ENCODE measurements at regions not wholly inside any gene's neighbourhood (a gene's known extent, or its start where the extent isn't known, plus 50 kb on each side); places are given as distances from the start of the nearest gene placed in this dataset.

GRCh38 chr17:22467720-22468119, 775.4 kb downstream of the KCNJ18 start:
- no peak for TF ChIP-seq RAD21 (IDR thresholded peaks at IDR 0.05; ENCODE audit: low read depth)
- TF ChIP-seq EGR1 (IDR thresholded peaks at IDR 0.05), result no peak
- no peak for TF ChIP-seq FOXM1 (IDR thresholded peaks at IDR 0.05; ENCODE audit: borderline replicate concordance, low read depth)
- no peak for TF ChIP-seq YY1 (IDR thresholded peaks at IDR 0.05; ENCODE audit: low read depth)
- no peak for TF ChIP-seq ZBTB7A (IDR thresholded peaks at IDR 0.05; ENCODE audit: low read depth)
- TF ChIP-seq TAF1 (IDR thresholded peaks at IDR 0.05; ENCODE audit: low read depth), result no peak
- TF ChIP-seq USF1 (IDR thresholded peaks at IDR 0.05), result no peak
- TF ChIP-seq TEAD4 (IDR thresholded peaks at IDR 0.05), result no peak
- TF ChIP-seq NFIC (IDR thresholded peaks at IDR 0.05), result no peak
- TF ChIP-seq CREB1 (IDR thresholded peaks at IDR 0.05; ENCODE audit: low read depth), result no peak
- TF ChIP-seq CEBPB (IDR thresholded peaks at IDR 0.05), result no peak
- TF ChIP-seq EP300 (IDR thresholded peaks at IDR 0.05; ENCODE audit: borderline replicate concordance), result no peak
- TF ChIP-seq REST (IDR thresholded peaks at IDR 0.05; ENCODE audit: low read depth), result no peak
- no peak for TF ChIP-seq MAX (IDR thresholded peaks at IDR 0.05)

GRCh38 chr17:22469101-22469880, 777.0 kb downstream of the KCNJ18 start:
- no peak for TF ChIP-seq MAX (IDR thresholded peaks at IDR 0.05)
- no peak for TF ChIP-seq CREB1 (IDR thresholded peaks at IDR 0.05; ENCODE audit: low read depth)
- no peak for TF ChIP-seq TEAD4 (IDR thresholded peaks at IDR 0.05)
- TF ChIP-seq FOXM1 (IDR thresholded peaks at IDR 0.05; ENCODE audit: borderline replicate concordance, low read depth), result no peak
- no peak for TF ChIP-seq CEBPB (IDR thresholded peaks at IDR 0.05)
- no peak for TF ChIP-seq YY1 (IDR thresholded peaks at IDR 0.05; ENCODE audit: low read depth)
- no peak for TF ChIP-seq RAD21 (IDR thresholded peaks at IDR 0.05; ENCODE audit: low read depth)
- TF ChIP-seq REST (IDR thresholded peaks at IDR 0.05; ENCODE audit: low read depth), result no peak
- no peak for TF ChIP-seq TCF12 (IDR thresholded peaks at IDR 0.05; ENCODE audit: low read depth)
- TF ChIP-seq EP300 (IDR thresholded peaks at IDR 0.05; ENCODE audit: borderline replicate concordance), result no peak
- TF ChIP-seq NFIC (IDR thresholded peaks at IDR 0.05), result no peak
- TF ChIP-seq USF1 (IDR thresholded peaks at IDR 0.05), result no peak
- TF ChIP-seq TAF1 (IDR thresholded peaks at IDR 0.05; ENCODE audit: low read depth), result no peak
- TF ChIP-seq EGR1 (IDR thresholded peaks at IDR 0.05), result no peak
- TF ChIP-seq ZBTB7A (IDR thresholded peaks at IDR 0.05; ENCODE audit: low read depth), result no peak

- TF ChIP-seq TCF12 (IDR thresholded peaks at IDR 0.05; ENCODE audit: low read depth) (no peak), YY1 (IDR thresholded peaks at IDR 0.05; ENCODE audit: low read depth) (no peak), TAF1 (IDR thresholded peaks at IDR 0.05; ENCODE audit: low read depth) (no peak), USF1 (IDR thresholded peaks at IDR 0.05) (no peak)
Observed at GRCh38 chr17:22469941-22470340, 777.6 kb downstream of the KCNJ18 start.

GRCh38 chr17:22470411-22471175, 778.3 kb downstream of the KCNJ18 start:
- no peak for TF ChIP-seq CREB1 (IDR thresholded peaks at IDR 0.05; ENCODE audit: low read depth)
- TF ChIP-seq TCF12 (IDR thresholded peaks at IDR 0.05; ENCODE audit: low read depth), result no peak
- no peak for TF ChIP-seq ZBTB7A (IDR thresholded peaks at IDR 0.05; ENCODE audit: low read depth)
- no peak for TF ChIP-seq EP300 (IDR thresholded peaks at IDR 0.05; ENCODE audit: borderline replicate concordance)
- TF ChIP-seq NFIC (IDR thresholded peaks at IDR 0.05), result no peak

- no peak for TF ChIP-seq REST (IDR thresholded peaks at IDR 0.05; ENCODE audit: low read depth)
- TF ChIP-seq FOXM1 (IDR thresholded peaks at IDR 0.05; ENCODE audit: borderline replicate concordance, low read depth), result no peak
- TF ChIP-seq USF1 (IDR thresholded peaks at IDR 0.05), result no peak
- no peak for TF ChIP-seq ZBTB7A (IDR thresholded peaks at IDR 0.05; ENCODE audit: low read depth)
- TF ChIP-seq MAX (IDR thresholded peaks at IDR 0.05), result no peak
- TF ChIP-seq TAF1 (IDR thresholded peaks at IDR 0.05; ENCODE audit: low read depth), result no peak
- TF ChIP-seq EP300 (IDR thresholded peaks at IDR 0.05; ENCODE audit: borderline replicate concordance), result no peak
- TF ChIP-seq CREB1 (IDR thresholded peaks at IDR 0.05; ENCODE audit: low read depth), result no peak
- TF ChIP-seq YY1 (IDR thresholded peaks at IDR 0.05; ENCODE audit: low read depth), result no peak
- no peak for TF ChIP-seq TCF12 (IDR thresholded peaks at IDR 0.05; ENCODE audit: low read depth)
- no peak for TF ChIP-seq NFIC (IDR thresholded peaks at IDR 0.05)
- TF ChIP-seq TEAD4 (IDR thresholded peaks at IDR 0.05), result no peak
- TF ChIP-seq EGR1 (IDR thresholded peaks at IDR 0.05), result no peak
- TF ChIP-seq RAD21 (IDR thresholded peaks at IDR 0.05; ENCODE audit: low read depth), result no peak
- no peak for TF ChIP-seq CEBPB (IDR thresholded peaks at IDR 0.05)
Observed at GRCh38 chr17:22484826-22485225, 792.5 kb downstream of the KCNJ18 start.

All from Ishikawa (cell line).